GM12872 (cell line): ENCODE measurements at regions not wholly inside any gene's neighbourhood (a gene's known extent, or its start where the extent isn't known, plus 50 kb on each side); places are given as distances from the start of the nearest gene placed in this dataset.

ENCODE experiments used
- TF ChIP-seq, protein P1 (sequence below): IDR thresholded peaks from 3 replicates; pipeline ENCODE4 v1.5.1; 2011; ENCODE audit warnings: low read depth, mild to moderate bottlenecking, low read length, moderate library complexity; ENCODE audit not compliant: insufficient read depth

DNA sequence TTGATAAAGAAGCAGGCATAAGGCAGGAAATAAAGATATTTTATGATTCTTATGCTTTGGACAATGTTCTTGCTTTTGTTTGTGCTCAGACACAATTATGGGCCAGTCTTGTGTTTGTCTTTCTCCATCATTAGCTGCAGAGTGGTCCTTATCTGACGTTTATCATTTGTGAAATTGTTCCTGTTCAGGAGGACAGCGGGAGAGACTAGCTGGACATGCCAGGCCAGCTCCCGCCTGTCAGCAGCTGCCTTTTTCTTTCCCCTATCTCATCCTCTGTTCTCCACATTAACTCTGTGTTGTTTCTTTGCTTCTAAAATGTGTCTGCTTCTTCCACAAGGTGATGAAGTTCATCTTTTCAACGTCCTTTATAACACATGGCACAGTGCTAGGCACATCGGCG, 333.5 kb downstream of the NPIPA8 start:
- TF ChIP-seq, protein P1, sequence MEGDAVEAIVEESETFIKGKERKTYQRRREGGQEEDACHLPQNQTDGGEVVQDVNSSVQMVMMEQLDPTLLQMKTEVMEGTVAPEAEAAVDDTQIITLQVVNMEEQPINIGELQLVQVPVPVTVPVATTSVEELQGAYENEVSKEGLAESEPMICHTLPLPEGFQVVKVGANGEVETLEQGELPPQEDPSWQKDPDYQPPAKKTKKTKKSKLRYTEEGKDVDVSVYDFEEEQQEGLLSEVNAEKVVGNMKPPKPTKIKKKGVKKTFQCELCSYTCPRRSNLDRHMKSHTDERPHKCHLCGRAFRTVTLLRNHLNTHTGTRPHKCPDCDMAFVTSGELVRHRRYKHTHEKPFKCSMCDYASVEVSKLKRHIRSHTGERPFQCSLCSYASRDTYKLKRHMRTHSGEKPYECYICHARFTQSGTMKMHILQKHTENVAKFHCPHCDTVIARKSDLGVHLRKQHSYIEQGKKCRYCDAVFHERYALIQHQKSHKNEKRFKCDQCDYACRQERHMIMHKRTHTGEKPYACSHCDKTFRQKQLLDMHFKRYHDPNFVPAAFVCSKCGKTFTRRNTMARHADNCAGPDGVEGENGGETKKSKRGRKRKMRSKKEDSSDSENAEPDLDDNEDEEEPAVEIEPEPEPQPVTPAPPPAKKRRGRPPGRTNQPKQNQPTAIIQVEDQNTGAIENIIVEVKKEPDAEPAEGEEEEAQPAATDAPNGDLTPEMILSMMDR, result no peak

DNA sequence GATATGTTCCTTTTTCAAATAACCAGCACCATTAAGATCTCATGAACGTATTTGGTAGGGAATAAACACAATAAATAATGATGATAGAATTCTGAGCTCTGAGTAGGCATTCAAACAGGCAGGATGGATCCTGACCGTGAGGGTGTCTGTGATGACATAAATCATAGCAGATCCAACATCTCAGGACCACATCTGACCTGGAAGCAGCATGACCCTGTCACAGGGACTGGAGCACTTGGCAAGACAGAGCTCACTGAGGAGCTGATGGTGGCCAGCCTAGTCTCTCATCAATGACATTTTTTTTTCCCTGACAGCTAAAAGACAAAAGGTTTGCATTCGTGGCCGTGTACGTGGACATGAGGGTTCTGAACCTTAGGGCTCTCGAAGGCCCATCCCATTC, 337.5 kb downstream of the NPIPA8 start:
- TF ChIP-seq, protein P1, result no peak

DNA sequence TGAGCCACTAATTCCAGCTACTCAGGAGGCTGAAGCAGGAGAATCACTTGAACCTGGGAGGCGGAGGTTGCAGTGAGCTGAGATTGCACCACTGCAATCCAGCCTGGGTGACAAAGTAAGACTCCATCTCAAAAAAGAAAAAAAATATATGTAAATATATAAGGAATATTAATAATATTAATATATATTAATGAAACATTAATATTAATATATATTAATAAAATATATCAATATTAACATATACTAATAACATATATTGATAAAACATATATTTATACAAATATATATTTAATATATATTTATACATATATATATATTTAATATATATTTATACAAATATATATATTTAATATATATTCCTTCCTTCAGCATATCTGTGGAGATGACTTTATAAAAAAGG, 338.0 kb downstream of the NPIPA8 start:
- TF ChIP-seq, protein P1, result no peak

DNA sequence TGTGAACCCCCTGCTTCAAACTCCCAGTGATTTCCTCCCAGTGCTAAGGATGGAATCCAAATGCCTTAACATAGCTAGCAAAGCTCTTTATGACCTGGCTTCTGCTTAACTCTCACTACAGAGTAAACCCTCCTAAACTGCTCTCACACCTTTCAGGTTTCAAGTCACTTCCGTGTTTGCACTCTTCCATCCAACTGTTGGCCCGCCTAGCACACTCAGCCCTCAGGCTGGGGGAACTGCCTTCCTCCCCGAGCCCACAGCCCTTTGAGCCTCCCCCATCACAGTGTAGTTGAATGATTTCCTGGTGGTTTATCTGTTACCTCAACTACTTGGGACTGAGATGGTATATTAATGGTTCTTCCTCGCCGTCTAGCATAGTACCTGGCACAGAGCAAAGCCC, 342.5 kb downstream of the NPIPA8 start:
- TF ChIP-seq, protein P1, result no peak

DNA sequence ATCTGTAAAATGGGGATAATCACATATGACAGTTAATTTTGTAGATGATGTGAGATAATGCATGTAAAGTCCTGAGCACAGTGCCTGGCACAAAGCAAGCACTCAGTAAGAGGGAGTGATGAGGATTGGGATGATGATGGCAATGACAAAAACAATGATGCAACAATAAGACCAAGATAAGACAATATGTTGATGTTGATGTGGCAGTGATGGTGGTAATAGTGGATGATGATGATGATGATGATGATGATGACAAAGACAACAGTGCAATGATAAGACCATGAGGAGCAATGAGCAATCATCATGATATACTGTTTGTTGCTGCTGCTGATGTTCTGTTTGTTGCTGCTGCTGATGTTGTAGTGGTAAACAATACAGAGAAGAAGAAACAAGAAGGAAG, 344.1 kb downstream of the NPIPA8 start:
- TF ChIP-seq, protein P1, result no peak

DNA sequence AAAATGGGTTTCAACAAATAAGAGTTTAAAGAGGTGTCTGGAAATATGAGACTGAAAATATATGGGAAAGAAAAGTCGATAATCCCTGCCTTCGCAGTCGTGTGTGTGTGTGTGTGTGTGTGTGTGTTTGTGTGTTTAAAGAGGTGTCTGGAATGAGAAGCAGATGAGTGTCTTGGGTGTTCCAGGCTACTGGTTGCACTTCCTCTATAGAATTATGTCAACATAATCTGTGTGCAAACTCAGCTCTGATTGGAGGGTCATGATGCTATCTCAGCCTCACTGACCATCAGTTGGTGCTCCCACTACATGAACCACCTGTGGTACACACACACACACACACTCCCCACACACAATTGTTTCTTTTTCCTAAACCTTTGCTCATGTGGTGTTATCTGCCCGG, 347.3 kb downstream of the NPIPA8 start:
- TF ChIP-seq, protein P1, result no peak

DNA sequence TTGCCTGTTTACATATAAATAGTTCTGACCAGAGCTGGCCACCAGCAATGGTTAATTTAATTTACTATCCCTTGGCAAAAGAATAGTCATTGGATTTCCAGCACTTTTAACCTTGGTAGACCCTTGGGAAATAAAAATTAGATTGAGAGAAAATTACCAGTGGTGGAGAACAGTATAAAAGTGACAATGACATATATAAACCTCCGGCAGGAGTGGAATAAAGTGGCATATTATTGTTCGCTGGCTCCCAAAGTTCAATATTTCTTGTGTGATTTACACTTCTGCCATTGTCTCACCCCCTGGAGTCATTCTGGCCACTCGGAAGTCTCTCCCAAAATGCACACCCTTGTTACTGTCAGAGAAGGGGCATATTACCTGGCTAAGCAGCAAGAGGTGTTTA, 347.7 kb downstream of the NPIPA8 start:
- TF ChIP-seq, protein P1, result no peak

DNA sequence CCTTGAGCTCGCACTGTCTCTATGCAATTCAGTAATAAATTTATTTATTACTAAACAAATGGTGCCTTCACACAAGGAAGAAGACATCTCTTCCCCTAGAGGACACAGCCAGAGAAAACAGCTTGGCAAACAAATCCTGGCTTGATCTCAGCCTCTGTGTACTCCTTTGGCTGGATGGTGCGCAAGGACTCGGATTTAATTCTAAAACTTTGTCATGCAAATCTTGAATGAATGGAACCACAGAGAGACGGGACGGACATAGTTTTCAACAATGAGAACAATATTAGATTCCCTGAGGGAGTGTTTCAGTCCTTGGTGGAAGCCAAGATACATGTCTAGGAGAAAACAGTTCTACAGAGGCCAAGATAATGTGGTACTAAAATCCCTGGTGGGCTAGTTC, 349.5 kb downstream of the NPIPA8 start:
- TF ChIP-seq, protein P1, result no peak
